VCaP (cell line): ENCODE measurements at regions not wholly inside any gene's neighbourhood (a gene's known extent, or its start where the extent isn't known, plus 50 kb on each side); places are given as distances from the start of the nearest gene placed in this dataset.

Experiments
- H3K27ac ChIP-seq: fragments of 450-650 bp; 2 replicates; pipeline ENCODE4 v1.5.1; 2017
- TF ChIP-seq, protein P1 (sequence below): fragments of 450-650 bp; conservative IDR thresholded peaks from 2 replicates; pipeline ENCODE4 v1.5.1; 2017; ENCODE audit warnings: mild to moderate bottlenecking, moderate library complexity

DNA sequence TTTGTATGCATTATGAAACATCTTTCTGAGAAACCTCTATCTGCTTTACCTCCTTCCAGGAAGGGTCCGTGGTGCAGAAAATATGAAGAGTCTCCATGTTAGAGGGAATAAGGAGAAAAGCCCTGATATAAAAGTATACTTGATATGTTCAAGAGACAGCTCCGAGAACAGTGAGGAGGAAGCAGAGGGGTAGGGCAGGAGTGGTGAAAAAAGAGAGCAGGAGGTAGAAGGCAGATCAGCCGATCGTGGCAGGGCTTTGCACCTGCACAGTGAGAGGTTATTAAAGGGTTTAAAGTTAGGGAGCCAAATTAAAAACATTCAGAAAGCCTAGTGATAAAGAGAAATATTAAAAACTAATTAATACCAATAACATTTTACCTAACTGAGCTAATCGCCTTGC, 419.7 kb downstream of the FAT4 start:
- no peak overlapping the region for H3K27ac ChIP-seq
- TF ChIP-seq, protein P1, sequence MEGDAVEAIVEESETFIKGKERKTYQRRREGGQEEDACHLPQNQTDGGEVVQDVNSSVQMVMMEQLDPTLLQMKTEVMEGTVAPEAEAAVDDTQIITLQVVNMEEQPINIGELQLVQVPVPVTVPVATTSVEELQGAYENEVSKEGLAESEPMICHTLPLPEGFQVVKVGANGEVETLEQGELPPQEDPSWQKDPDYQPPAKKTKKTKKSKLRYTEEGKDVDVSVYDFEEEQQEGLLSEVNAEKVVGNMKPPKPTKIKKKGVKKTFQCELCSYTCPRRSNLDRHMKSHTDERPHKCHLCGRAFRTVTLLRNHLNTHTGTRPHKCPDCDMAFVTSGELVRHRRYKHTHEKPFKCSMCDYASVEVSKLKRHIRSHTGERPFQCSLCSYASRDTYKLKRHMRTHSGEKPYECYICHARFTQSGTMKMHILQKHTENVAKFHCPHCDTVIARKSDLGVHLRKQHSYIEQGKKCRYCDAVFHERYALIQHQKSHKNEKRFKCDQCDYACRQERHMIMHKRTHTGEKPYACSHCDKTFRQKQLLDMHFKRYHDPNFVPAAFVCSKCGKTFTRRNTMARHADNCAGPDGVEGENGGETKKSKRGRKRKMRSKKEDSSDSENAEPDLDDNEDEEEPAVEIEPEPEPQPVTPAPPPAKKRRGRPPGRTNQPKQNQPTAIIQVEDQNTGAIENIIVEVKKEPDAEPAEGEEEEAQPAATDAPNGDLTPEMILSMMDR, result no peak

DNA sequence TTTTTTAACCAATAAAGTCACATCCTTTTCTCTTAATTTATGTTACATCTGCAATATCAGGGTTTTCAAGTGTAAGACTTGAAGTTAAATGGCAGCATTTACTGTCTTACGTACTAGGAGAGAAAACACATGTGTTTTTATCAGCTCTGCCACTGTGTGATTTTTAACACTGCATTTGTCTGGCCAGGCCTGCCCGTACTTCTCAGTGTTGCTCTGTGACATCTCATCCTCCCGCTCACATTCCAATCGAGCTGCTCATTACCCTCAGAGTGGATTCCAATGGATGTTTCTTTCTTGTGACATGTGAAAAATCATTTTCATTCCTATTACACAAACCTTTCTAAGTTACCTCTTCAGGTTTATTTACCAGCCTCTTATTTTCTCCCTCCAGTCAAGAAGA, 420.3 kb downstream of the FAT4 start:
- TF ChIP-seq, protein P1, result no peak

DNA sequence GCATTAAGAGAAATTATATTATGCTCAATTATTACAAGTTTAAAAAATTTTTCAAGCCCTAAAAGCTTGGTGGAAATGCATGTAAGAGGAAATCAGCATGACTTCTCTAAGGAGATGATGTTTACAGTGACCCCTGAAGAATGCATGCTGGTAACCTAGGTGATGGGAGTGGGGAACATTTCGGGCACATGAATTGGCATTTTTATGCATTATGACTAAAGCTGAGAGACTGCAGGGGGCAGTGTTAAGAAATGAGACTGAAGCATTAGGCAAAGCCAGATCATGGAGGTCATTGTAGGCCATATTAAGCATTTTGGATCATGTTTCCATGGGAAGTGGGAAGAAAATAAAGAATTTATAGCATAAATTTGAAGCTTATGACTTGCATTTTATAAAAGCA, 421.3 kb downstream of the FAT4 start:
- TF ChIP-seq, protein P1, result no peak
- H3K27ac ChIP-seq, result no peak overlapping the region

More for the DNA sequence above, 420.3 kb downstream of the FAT4 start:
- no peak overlapping the region for H3K27ac ChIP-seq

DNA sequence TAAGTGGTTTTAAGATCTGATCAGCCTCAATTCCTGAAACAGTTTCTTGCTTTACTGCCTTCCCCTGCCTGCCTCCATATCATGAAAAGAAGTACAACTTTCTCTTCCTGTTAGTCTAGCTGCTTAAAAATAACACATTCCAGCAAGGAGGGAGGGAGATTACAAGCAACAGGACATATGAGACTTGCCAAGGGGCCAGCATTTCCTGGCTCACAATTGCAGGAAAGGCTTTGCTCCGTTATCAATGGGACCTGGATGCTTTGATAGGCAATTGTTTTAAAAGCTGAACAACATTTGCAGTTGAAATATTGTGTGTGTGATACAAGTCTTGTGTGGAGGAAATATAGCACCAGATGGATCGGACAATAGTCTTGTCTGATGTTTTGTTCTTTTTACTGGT, 425.0 kb downstream of the FAT4 start:
- TF ChIP-seq, protein P1, result no peak

DNA sequence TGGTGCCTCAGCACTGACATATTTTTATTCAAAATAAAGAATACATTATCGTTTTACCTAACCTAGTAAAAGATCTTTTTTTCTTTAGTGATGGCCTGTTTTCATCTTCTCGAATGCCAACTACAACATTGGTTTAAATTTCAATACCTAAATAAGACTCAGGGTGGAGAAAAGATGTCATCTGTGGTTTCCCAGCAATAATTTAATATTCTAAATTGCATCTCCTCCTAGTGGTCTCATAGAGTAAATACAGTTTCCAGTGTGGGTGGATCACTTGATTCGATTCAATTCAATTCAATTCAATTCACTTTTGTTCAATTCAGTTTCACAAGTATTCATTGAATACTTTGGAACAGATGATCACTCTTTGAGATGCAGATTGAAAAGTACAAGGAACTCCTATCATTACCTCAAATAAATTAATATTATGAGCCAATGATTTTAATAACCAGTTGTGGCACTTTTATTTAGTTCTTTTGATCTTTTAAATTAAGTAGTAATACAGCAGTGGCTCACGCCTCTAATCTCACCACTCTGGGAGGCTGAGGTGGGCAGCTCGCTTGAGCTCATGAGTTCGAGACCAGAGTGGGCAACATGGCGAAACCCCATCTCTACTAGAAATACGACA, 427.2 kb downstream of the FAT4 start:
- TF ChIP-seq, protein P1, result peak; percentile 72
- H3K27ac ChIP-seq, result no peak overlapping the region

More for the DNA sequence above, 425.0 kb downstream of the FAT4 start:
- H3K27ac ChIP-seq, result no peak overlapping the region

DNA sequence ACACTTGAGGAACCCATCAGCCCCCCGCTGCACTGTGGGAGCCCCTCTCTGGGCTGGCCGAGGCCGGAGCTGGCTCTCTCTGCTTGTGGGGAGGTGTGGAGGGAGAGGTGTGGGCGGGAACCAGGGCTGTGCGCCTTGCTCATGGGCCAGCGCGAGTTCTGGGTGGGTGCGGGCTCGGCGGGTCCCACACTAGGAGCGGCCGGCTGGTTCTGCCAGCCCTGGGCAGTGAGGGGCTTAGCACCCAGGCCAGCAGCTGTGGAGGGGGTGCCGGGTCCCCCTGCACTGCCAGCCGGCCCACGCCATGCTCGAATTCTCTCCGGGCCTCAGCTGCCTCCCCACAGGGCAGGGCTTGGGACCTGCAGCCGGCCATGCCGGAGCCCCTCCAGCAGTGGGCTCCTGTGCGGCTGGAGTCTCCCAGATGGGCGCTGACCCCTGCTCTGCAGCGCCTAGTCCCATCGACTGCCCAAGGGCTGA, 430.2 kb downstream of the FAT4 start:
- TF ChIP-seq, protein P1, result no peak

DNA sequence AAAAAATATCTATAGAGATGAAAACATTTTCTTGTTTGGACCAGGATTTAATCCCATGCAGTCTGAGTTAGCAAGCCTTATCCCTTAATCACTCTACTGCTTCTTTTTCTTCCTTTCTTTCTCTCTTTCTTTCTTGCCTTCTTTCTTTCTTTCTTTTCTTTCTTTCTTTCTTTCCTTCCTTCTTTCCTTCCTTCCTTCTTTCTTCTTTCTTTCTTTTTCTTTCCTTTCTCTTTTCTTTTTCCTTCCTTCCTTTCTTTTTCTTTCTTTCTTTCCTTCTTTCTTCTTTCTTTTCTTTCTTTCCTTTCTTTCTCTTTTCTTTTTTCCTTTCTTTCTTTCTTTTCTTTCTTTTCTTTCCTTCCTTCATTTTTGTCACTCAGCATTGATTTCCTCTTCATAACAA, 434.6 kb downstream of the FAT4 start:
- TF ChIP-seq, protein P1, result no peak
- H3K27ac ChIP-seq, result no peak overlapping the region

More for the DNA sequence above, 430.2 kb downstream of the FAT4 start:
- no peak overlapping the region for H3K27ac ChIP-seq
